HG02981 (cell line): ENCODE measurements at regions not wholly inside any gene's neighbourhood (a gene's known extent, or its start where the extent isn't known, plus 50 kb on each side); places are given as distances from the start of the nearest gene placed in this dataset.

ENCODE experiments used
- ATAC-seq: cut with Tn5 transposase; IDR thresholded peaks from one replicate; pipeline ENCODE4 v1.9.1; 2021; ENCODE audit warnings: mild to moderate bottlenecking, moderate library complexity; ENCODE audit not compliant: unreplicated experiment

DNA sequence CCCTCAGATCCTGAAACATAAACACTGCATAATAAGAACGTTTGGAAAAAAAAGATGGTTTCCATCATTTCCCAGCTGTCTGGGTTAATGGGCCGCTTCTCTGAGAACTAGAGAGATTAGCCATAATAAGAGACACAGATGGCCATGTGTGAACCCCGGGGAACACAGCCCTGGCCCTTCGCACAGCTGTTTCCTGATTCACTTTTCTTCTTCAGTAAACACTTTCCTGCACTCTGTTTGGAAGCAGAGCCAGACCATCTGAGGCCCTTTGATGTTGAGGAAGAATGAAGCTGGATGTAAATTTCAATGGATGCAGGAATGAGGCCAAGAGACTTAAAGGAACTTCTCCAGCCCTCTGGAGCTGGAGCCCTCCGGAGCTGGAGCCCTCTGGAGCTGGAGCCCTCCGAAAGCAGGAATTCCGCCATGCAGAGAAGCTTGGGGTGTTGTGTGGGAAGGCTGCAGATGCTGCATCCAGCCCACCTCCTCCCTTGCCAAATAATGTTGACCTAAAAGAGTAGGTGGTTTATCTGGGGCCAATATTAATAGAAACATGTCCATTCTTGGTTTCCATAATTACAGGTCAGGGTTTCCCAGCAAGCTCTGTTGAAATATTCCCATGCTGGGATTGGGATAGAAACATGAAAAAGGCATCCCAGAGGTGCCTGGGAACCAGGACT lies 218.9 kb downstream of the NXNL2 start:
- no peak for ATAC-seq

DNA sequence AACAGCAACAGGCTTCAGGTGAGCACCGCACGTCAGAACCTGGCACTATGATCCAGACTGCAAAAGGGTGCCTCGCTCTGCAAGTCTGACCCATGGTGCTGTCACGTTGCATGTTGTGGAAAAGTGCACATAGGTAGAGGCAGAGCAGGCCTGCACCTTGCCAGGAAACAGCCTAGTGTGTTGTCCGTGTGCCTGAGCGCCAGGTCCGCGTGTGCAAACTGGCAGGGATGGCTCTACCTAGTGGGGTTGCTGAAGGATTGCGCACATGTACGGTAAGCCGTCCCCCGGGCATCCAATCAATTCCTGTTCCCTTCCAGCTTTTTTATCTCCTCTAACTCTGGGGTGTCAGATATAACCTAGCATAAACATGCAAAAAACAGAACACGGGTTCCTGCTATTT lies 219.5 kb downstream of the NXNL2 start:
- no peak for ATAC-seq

DNA sequence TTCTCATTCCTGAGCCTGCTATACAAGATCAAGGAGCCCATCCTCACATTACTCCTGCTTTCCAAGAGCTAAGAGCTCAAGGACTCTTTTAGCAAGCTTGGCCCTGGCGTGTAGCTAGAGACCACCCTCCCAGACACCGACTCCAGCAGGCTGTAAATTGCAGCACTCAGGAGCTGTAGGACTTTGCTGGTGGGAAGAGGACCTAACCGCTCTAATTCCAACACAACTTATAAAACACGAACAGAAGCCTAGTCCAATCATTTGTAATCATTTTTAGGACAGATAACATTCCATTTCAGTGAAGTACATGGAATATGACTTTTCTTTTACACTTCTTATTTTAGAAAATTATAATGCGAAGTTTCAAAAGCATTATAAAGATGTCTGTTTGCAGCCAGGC lies 219.9 kb downstream of the NXNL2 start:
- no peak for ATAC-seq

DNA sequence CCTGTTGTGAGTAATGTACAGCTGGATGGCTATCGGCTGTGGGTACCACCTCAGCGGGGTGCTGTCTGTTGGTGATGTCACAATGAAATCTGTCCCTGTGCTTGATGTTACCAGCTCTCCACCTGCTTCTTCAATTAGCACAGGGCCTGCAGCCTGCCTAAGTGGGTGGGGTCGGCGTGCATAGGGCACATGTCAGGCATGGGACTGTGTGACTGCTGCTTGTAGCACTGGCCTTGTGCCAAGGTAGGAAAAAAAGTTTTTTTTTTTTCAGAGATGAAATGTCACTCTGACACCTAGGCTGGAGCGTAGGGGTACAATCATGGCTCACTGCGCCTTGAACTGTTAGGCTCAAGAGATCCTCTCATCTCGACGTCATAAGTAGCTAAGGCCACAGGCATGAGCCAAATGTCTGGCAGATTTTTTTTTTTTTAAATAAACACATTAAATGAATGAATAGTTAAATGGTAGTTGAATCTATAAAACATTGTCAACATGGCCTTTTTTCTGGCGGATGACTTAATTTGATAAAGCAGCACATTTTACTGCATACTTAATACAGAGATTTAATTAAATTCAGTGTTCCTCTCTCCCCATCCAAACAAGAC lies 222.5 kb downstream of the NXNL2 start:
- no peak for ATAC-seq

DNA sequence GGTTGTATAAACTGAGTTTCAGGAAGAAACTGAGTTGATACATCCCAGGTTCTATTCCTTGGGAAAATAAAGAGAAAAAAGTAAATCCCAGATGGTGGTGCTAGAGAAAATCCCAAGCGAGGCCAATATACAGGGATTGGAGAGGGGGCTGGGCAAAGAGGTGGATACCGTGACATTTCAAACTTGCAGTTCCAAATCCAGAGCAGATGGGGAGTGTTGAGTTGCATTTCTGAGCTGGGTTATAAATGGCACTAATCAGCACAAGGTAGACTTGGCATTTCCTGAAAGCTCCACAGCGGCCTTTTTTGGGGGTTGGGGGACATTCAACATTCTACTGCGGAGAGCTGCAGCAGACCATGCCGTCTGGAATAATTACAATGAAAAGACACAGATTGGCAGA lies 224.4 kb downstream of the NXNL2 start:
- ATAC-seq: no peak

DNA sequence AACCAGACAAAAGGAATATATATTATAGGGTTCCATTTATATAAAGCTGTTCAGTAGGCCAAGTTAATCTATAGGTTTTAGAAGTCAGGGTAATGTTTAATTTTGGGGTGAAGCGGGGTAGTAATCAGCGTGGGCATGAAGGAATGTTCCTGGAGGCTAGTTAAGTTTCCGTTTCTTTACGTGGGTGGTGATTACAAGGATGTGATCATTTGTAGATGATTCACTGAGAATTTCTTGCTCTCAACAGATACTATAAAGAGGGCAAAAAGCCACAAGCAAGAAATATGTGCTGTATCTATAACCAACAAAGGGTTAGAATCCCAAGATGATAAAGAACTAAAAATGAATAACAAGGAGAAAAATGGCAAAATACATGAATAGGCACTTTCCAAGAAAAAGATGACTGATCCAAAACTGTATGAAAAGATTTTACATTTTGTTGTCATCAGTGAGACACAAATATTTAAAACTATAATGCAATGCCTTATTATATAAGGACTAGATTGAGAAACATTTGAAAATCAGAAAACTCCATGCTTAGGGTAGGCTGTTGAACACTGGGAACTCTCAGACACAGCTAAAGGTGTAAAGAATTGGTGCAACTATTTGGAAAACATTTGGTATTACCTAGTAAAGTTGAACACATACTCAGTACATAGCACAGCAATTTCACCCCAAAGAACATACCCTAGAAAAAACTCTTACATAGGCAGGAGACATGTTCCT lies 224.3 kb upstream of the S1PR3 start:
- no peak for ATAC-seq

DNA sequence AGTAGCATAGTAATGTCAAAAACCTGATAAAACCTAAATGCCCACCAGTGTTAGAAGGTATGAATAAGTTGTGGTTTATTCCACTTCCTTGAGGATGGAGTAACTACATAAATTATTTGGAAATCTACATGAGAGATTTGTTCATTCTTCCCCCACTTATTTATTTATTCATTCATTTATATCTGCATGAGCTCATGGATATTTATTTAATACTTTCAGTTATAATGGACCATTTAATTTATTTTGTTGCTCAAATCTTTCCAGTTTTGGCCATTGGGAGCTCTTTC lies 223.8 kb upstream of the S1PR3 start:
- ATAC-seq: no peak

DNA sequence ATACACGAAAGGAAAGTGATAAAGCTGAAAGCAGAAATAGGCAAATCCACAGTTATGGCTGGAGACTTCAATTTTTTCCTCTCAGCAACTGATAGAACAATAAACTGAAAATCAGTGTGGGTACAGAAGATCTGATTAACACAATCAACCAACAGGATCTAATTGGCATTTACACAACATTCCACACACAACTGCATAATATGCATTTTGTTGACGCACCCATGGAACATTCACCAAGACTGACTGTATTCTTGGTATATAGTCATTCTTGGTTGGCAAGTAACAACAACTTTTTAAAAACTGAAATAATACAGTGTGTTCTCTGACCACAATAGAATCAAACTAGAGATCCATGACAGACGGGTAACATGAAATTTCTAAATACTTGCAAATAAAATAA lies 218.7 kb upstream of the S1PR3 start:
- ATAC-seq: no peak

DNA sequence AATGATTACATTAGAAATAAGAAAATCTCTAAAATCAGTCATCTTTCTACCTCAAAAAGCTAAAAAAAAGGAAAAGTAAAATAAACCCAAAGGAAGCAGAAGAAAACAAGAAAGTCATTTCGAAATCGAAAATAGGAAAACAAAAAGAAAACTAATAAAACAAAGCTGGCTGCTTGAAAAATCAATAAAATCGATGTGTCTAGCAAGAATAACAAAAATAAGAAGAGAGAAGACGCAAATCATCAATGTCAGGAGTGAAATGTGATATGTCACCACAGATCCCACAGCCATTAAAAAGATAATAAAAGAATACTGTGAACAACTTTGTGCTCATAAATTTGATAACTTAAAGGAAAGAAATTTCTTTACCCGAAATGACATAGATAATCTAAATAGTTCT lies 218.1 kb upstream of the S1PR3 start:
- no peak for ATAC-seq

DNA sequence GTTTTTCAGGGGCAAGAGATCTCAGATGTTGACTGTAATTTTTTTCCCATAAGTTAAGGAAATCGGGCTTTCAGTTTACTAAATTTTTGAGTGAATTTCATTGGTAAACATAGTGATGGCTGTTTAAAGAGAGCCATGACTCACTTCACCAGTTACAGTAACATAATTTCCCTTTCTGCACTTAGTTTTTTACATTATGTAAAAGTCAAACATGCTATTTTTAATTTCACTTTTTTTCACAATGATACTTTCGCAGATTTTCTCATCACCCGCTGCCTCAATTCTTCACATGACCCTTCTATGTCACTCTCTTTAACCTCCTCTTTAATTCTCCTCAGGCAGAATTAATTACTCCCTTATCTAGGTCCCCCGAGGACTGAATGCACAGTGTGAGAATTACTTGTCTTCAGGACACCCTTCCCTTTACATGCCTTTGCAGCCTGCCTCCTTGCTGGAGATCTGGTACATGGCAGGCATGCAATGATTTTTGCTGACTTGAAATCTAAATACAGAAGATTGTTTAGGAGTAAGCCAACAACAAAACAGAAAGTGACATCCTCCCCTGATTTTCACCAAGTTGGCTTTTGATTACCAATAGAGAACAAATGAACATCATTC lies 217.5 kb upstream of the S1PR3 start:
- no peak for ATAC-seq

DNA sequence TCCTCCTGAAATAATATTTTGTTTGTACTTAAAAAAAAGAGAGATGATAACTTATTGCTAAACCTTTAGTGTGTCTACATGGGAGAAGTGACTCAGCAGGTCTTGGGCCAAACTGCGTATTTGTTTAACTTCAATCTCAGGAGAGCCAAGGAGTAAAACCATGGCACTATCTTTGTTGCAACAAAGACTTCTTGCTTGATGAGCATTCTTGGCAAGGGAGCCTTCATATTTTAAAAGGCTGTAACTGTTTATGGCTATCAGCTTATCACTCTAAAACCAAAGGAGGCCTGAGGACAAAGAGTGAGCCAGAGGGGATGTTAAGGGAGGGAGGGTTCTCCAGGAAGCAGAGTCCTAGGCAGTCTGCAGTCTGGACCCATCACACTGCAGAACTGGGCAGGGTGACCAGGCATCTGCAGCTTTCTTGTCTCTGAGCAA lies 216.2 kb upstream of the S1PR3 start:
- no peak for ATAC-seq

DNA sequence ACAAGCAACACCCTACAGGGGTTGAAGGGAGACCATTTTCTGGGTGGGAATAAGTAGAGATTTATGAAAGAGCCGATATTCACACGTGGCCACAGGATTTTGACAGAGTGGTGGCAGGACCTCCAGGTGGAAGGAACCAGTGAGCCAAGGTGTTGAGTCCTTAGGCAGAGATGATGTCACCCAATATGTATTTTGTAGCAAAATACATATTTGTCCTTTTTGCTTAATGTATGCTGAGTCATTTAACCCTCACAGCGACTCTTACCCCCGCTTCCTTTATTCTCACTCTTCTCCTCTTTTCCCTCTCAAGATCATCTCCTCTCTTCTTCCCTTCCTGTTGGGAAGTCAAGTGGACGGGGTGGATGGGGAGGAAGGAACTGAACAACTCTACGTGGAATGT lies 215.7 kb upstream of the S1PR3 start:
- ATAC-seq: no peak

DNA sequence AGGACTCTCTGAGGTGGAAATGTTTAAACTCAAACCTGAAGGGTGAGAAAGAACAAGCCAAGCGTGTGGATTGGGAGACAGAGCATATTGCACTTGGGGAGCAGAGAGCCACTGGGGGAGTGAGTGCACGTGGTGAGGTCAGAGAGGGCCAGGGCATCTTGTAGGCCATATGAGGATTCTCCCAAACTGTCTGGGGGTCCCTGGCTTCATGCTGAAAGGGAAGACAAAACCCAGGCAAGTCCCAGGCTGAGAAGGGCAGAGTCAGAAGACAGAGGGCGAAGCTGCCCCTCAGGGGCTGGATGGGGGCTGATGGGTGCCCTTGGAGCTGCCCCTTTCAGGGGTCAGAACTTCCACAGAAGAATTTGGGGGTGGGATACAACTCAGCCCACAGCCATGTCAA lies 215.3 kb upstream of the S1PR3 start:
- no peak for ATAC-seq

DNA sequence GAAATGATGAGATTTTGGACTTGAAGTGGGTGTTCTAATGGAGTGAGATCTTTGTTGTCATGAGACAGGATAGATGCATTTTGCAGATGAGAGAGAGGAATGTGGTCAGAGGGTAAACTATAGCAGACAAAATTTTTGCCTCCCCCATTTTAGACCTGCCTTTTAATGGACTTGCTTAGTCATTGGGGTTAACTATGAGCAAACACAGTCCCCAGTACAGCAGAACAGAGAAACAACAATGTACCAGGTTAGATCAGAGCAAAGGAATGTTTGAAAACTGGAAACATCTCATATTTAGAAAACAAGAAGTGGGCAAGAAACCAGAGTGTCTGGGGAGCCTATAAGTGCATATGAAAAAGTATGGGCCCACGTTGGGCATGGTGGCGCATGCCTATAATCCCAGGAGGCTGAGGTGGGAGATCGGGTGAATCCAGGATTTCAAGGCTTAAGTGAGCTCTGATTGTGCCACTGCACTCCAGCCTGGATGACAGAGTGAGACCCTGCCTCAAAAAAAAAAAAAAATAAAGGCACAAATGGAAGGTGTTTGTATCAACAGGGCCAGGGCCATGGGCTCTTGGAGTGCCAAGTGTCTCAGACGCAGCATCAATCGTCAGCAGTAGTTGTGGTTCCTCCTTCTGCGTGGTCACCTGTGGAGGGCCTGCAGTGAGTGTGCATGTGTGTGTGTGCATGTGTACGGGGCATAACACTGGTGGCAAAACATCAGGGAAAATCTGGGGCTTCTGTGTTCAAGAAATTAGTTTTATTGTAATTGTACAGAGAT lies 214.4 kb upstream of the S1PR3 start:
- ATAC-seq: no peak

DNA sequence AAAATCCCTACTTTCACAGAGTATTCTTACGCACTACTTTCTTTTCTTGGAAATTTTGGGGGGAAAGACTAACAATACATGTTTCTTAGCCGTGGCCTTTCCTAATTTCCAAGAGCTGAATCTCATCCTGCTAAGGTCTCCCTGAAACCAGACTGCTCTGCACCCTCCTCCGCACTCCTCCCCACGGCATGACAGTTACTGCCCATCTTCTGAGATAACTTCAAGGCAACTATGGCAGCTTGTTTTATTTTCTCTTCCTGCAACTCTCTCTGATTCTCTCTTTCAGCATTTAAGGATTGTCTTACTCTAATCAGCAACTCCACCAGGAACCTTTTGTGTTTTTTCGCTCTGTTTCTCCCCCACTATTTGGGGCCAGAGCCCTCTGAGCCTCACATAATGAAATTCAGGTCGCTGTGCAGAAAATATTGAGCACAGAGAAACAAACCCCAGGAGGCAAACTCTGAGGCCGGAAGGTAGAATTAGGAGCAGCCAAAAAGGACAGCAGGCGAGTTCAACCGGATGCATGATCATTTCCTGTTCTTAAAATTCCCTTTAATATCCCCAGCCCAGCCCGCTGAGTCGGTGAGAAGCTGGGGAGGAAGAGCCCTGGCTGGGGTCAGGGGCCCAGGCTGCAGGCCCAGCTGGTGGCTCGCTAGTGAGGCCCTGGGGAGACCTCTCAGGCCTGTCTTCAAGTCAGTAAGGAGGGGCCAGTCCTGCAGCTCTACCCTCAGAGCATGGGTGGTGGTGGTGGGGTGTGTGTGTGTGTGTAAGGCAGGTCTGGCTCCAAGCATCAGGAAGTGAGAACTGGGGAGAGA lies 213.6 kb upstream of the S1PR3 start:
- ATAC-seq: no peak

DNA sequence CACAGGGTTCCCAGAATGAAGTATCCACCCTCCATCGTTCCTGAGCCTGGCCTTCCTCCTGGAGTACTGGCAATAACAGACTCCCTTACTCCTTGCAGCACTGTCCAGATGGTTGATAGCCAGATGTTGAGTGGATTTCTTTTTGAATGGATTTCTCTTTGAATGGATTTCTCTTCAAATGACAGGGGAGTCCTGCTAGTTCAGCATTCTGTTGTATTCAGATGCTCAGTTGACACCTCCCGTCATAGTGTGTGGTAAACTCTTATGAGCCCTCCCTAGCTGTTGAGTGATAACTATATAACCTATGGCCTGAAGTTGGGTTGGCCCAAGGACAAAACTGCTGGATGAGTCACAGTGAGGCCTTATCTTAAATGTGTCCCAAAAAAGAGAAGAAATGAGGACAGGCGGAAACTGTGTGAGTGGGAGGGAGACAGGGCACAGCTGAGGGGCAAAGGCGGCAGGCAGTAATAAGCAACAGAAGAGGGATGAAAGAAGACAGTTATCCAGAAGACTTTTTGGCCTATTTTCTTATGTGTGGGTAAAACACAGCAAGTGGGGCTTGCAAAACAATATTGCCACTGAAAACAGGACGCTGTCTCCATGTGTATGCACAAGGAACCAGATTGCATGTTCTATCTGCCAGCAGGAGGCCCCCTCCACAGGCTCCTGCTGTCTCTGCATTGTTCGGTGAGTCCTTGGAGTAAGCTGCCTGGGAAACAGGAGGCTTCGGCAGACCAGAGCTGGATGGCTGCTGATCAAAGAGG lies 209.5 kb upstream of the S1PR3 start:
- no peak for ATAC-seq

DNA sequence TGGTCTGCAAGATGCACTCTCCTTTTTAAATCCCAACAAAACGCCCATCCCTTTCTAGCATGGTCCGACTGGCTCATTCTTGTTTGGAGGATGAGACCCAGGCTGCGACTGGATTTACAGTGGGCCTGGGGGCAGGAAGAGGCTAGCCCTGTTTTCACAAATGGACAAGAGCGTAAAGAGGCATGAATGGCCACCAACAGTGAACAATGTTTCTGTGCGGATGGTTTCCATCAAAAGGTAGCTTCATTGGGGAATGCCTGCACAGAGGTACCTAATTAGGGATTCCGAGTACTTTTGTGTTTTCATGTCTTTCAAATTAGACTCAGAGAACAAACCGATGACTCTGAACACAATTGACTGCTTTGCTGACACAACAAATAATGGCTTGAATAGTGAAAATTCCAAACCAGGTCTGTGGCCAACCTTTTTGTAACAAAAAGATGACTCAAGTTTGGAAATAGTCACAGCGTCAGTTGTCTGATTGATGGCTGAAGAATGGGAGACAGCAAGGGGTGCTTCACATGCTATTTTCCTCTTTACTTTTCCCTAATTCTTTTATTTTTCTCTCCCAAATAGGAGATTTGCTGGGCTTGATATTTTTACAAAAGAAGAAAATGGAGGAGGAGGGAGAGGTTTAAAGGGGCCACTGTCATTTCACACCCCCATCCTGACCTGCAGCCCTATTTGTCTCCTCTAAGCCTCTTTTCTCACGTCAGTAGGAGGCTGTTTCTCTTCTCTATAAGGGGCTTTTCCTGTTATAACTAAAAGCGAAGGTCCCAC lies 208.1 kb upstream of the S1PR3 start:
- no peak for ATAC-seq

DNA sequence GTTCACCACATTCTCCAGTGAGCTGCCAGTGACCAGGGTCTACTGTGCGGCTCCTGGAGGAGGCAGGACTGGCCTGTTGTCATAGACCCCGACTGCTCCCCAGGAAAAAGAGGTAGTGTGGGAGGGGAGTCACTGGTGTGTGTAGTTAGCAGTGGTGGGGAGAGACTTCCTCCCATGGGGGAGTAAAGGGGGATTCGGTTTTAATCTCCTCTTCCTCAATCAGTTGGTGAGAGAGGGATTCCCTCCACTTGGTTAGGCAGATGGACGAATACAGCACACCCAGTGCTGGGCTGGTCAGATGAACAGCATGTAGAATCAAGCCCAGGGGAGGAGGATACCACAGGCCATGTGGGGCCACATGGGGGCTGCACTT lies 207.6 kb upstream of the S1PR3 start:
- ATAC-seq: no peak

DNA sequence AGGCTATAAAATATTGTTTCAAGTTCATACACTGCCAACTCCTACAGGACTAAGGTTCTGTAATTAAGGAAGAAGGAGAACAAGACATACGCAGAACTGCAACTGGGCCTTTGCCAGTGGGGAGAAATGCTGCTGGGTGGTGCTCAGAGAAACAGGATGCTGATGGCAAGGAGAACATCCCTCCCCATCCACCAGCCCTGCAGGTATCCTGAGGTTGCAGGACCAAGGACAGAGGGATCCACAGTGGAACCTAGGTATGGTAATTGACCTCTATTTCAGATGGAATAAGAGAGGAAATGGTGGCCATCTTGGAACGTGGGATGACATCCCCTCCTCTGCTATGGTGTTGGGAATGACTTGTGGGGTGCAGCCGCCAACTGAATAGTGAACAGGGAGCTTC lies 206.3 kb upstream of the S1PR3 start:
- no peak for ATAC-seq
